Nephron progenitor cell (in vitro differentiated cells): ENCODE measurements at regions not wholly inside any gene's neighbourhood (a gene's known extent, or its start where the extent isn't known, plus 50 kb on each side); places are given as distances from the start of the nearest gene placed in this dataset.
"Not testable (repeated sequence)": the region's sequence is repeated elsewhere in the genome, so short reads cannot be mapped to it uniquely, and the experiment has no call there.

Experiments
- DNase-seq: peaks from one replicate; pipeline ENCODE4 v3.0.0; 2021
- H3K27ac Mint-ChIP-seq: 2 replicates; pipeline ENCODE4 v1.8.0; 2021; ENCODE audit warnings: mild to moderate bottlenecking, moderate library complexity, mixed read lengths
- H3K27me3 Mint-ChIP-seq: 2 replicates; pipeline ENCODE4 v1.8.0; 2021; ENCODE audit warnings: mild to moderate bottlenecking, low read depth, mixed read lengths; ENCODE audit not compliant: poor library complexity
- H3K36me3 Mint-ChIP-seq: 2 replicates; pipeline ENCODE4 v1.8.0; 2021; ENCODE audit warnings: low read depth, mixed read lengths
- H3K4me1 Mint-ChIP-seq: 2 replicates; pipeline ENCODE4 v1.8.0; 2021; ENCODE audit warnings: mixed read lengths
- H3K4me3 Mint-ChIP-seq: 2 replicates; pipeline ENCODE4 v1.8.0; 2021; ENCODE audit warnings: mild to moderate bottlenecking, moderate library complexity, mixed read lengths
- H3K9me3 Mint-ChIP-seq: 2 replicates; pipeline ENCODE4 v1.8.0; 2021; ENCODE audit warnings: mild to moderate bottlenecking, moderate library complexity, mixed read lengths
- CTCF ChIP-seq: fragments of 200-600 bp; sonication (generic); IDR thresholded peaks from 2 replicates; pipeline ENCODE4 v1.5.0; 2021; ENCODE audit warnings: antibody characterized with exemption

GRCh38 chr10:37733822-37734221 lies 123.6 kb downstream of the ZNF248 start:
- no peak for TF ChIP-seq CTCF
- H3K27ac Mint-ChIP-seq: no peak overlapping the region

GRCh38 chr10:37732685-37733084 lies 124.7 kb downstream of the ZNF248 start:
- TF ChIP-seq CTCF: no peak
- no peak overlapping the region for H3K4me3 Mint-ChIP-seq
- no peak for DNase-seq
- H3K27ac Mint-ChIP-seq: no peak overlapping the region
- H3K9me3 Mint-ChIP-seq: peaks cover 70% of the 10 kb centered on the region
- H3K4me1 Mint-ChIP-seq: no peaks in the 10 kb centered on the region
- H3K27me3 Mint-ChIP-seq: no peaks in the 10 kb centered on the region
- no peaks in the 10 kb centered on the region for H3K36me3 Mint-ChIP-seq

More at GRCh38 chr10:37733822-37734221, 123.6 kb downstream of the ZNF248 start:
- H3K27me3 Mint-ChIP-seq: no peaks in the 10 kb centered on the region
- DNase-seq: no peak
- peaks cover 73% of the 10 kb centered on the region for H3K9me3 Mint-ChIP-seq
- H3K4me3 Mint-ChIP-seq: no peak overlapping the region
- no peaks in the 10 kb centered on the region for H3K36me3 Mint-ChIP-seq
- no peaks in the 10 kb centered on the region for H3K4me1 Mint-ChIP-seq

- Mint-ChIP-seq H3K27ac (no peak overlapping the region), H3K4me3 (no peak overlapping the region), H3K4me1 (no peaks in the 10 kb centered on the region), H3K36me3 (no peaks in the 10 kb centered on the region), H3K9me3 (peaks cover 77% of the 10 kb centered on the region), H3K27me3 (no peaks in the 10 kb centered on the region)
- no peak for DNase-seq
- TF ChIP-seq CTCF: no peak
Observed at GRCh38 chr10:37728830-37729229, 128.6 kb downstream of the ZNF248 start.

- no peaks in the 10 kb centered on the region for H3K36me3 Mint-ChIP-seq
- H3K4me3 Mint-ChIP-seq: no peak overlapping the region
- H3K9me3 Mint-ChIP-seq: peaks cover 82% of the 10 kb centered on the region
- H3K27ac Mint-ChIP-seq: no peak overlapping the region
- H3K4me1 Mint-ChIP-seq: no peaks in the 10 kb centered on the region
- H3K27me3 Mint-ChIP-seq: no peaks in the 10 kb centered on the region
- TF ChIP-seq CTCF: no peak
- DNase-seq: no peak
Observed at GRCh38 chr10:37727491-37728352, 129.7 kb downstream of the ZNF248 start.

GRCh38 chr10:37721100-37721499 lies 136.3 kb downstream of the ZNF248 start:
- Mint-ChIP-seq H3K27me3 (peaks cover 2% of the 10 kb centered on the region), H3K9me3 (peaks cover 88% of the 10 kb centered on the region), H3K4me3 (no peak overlapping the region), H3K36me3 (no peaks in the 10 kb centered on the region), H3K27ac (no peak overlapping the region), H3K4me1 (no peaks in the 10 kb centered on the region)
- no peak for TF ChIP-seq CTCF
- DNase-seq: no peak

GRCh38 chr10:37718060-37718459 lies 139.3 kb downstream of the ZNF248 start:
- peaks cover 88% of the 10 kb centered on the region for H3K9me3 Mint-ChIP-seq
- H3K36me3 Mint-ChIP-seq, DNase-seq, H3K4me3 Mint-ChIP-seq, H3K27ac Mint-ChIP-seq, H3K27me3 Mint-ChIP-seq, H3K4me1 Mint-ChIP-seq: not testable (repeated sequence)
